GM12874 (cell line): ENCODE measurements at regions not wholly inside any gene's neighbourhood (a gene's known extent, or its start where the extent isn't known, plus 50 kb on each side); places are given as distances from the start of the nearest gene placed in this dataset.

Experiments used
- CTCF ChIP-seq: IDR thresholded peaks from 2 replicates; pipeline ENCODE4 v1.5.1; 2011; ENCODE audit warnings: low read depth, mild to moderate bottlenecking, control low read depth, low read length, moderate library complexity; ENCODE audit not compliant: insufficient read depth

DNA sequence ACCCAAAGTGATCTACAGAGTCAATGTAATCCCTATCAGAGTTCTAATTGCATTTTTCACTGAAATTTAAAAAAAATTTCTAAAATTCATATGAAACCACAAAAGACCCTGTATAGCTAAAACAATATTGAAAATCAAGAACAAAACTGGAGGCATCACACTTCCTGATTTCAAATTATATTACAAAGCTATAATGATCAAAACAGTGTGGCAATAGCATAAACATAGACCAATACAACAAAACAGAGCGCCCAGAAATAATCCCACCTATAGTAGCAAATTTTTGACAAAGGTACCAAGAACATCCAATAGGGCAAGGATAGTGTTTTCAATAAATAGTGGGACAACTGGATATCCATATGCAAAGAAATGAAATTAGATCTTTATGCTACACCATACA is 59.4 kb upstream of the PRKG2 start:
- TF ChIP-seq CTCF = no peak

- TF ChIP-seq CTCF = no peak
Measured at GRCh38 chr4:81272671-81273070, 57.6 kb upstream of the PRKG2 start.
